Globus pallidus (tissue), 1 donor: ENCODE measurements at regions not wholly inside any gene's neighbourhood (a gene's known extent, or its start where the extent isn't known, plus 50 kb on each side); places are given as distances from the start of the nearest gene placed in this dataset.
"Not testable (repeated sequence)": the region's sequence is repeated elsewhere in the genome, so short reads cannot be mapped to it uniquely, and the experiment has no call there.

ENCODE experiments used
- DNase-seq: peaks from one replicate; pipeline ENCODE4 v3.0.0-alpha.2; 2015; ENCODE audit warnings: low spot score

GRCh38 chr6:63441266-63441956 is 121.6 kb upstream of the LGSN start:
- no peak for DNase-seq

- no peak for DNase-seq
Observed at GRCh38 chr6:63442870-63443269, 123.1 kb upstream of the LGSN start.

- DNase-seq: no peak
Observed at GRCh38 chr6:63444768-63445167, 125.0 kb upstream of the LGSN start.

GRCh38 chr6:63446405-63446804 is 125.9 kb upstream of the LOC128125822 start:
- no peak for DNase-seq

GRCh38 chr6:63447134-63447533 is 125.1 kb upstream of the LOC128125822 start:
- DNase-seq: no peak

- DNase-seq: no peak
Observed at GRCh38 chr6:63448229-63448628, 124.1 kb upstream of the LOC128125822 start.

- no peak for DNase-seq
Observed at GRCh38 chr6:63449714-63450113, 122.6 kb upstream of the LOC128125822 start.

- DNase-seq: no peak
Observed at GRCh38 chr6:63451238-63451637, 121.0 kb upstream of the LOC128125822 start.

GRCh38 chr6:63452125-63452524 is 120.2 kb upstream of the LOC128125822 start:
- no peak for DNase-seq

- no peak for DNase-seq
Observed at GRCh38 chr6:63456734-63457133, 115.5 kb upstream of the LOC128125822 start.

GRCh38 chr6:63458480-63459115 is 113.7 kb upstream of the LOC128125822 start:
- no peak for DNase-seq

- DNase-seq: no peak
Observed at GRCh38 chr6:63459814-63460213, 112.5 kb upstream of the LOC128125822 start.

GRCh38 chr6:63460971-63461370 is 111.3 kb upstream of the LOC128125822 start:
- no peak for DNase-seq

GRCh38 chr6:63464060-63464459 is 108.2 kb upstream of the LOC128125822 start:
- DNase-seq: no peak

GRCh38 chr6:63465750-63466149 is 106.5 kb upstream of the LOC128125822 start:
- DNase-seq: no peak

GRCh38 chr6:63466242-63466733 is 106.0 kb upstream of the LOC128125822 start:
- DNase-seq: no peak

- DNase-seq: no peak
Observed at GRCh38 chr6:63467247-63467954, 104.9 kb upstream of the LOC128125822 start.

- DNase-seq: not testable (repeated sequence)
Observed at GRCh38 chr6:63471145-63471544, 101.1 kb upstream of the LOC128125822 start.

- no peak for DNase-seq
Observed at GRCh38 chr6:63471654-63472053, 100.6 kb upstream of the LOC128125822 start.

GRCh38 chr6:63475707-63476106 is 96.6 kb upstream of the LOC128125822 start:
- no peak for DNase-seq

GRCh38 chr6:63476302-63476701 is 96.0 kb upstream of the LOC128125822 start:
- no peak for DNase-seq

- DNase-seq: no peak
Observed at GRCh38 chr6:63477422-63478040, 94.7 kb upstream of the LOC128125822 start.

GRCh38 chr6:63478734-63479133 is 93.5 kb upstream of the LOC128125822 start:
- DNase-seq: no peak
